Effector CD8-positive, alpha-beta T cell (primary cell): ENCODE measurements at regions not wholly inside any gene's neighbourhood (a gene's known extent, or its start where the extent isn't known, plus 50 kb on each side); places are given as distances from the start of the nearest gene placed in this dataset.

Source experiments
- DNase-seq: peaks from one replicate; lab custom pipeline; 2025; lab: John Stamatoyannopoulos, UW

GRCh38 chr3:194836661-194837060 is 151.0 kb downstream of the FAM43A start:
- no peak for DNase-seq

GRCh38 chr3:194837457-194838127 is 151.9 kb downstream of the FAM43A start:
- DNase-seq: no peak

- no peak for DNase-seq
Observed at GRCh38 chr3:194838236-194838635, 152.6 kb downstream of the FAM43A start.

- no peak for DNase-seq
Observed at GRCh38 chr3:194840661-194841514, 155.2 kb downstream of the FAM43A start.

- DNase-seq: no peak
Observed at GRCh38 chr3:194841515-194841841, 155.8 kb downstream of the FAM43A start.

GRCh38 chr3:194843556-194843955 is 157.9 kb downstream of the FAM43A start:
- no peak for DNase-seq

GRCh38 chr3:194844046-194844445 is 158.4 kb downstream of the FAM43A start:
- no peak for DNase-seq

GRCh38 chr3:194849166-194849875 is 163.6 kb downstream of the FAM43A start:
- no peak for DNase-seq

- DNase-seq: no peak
Observed at GRCh38 chr3:194851254-194851653, 165.6 kb downstream of the FAM43A start.

GRCh38 chr3:194851941-194852340 is 166.3 kb downstream of the FAM43A start:
- no peak for DNase-seq

- DNase-seq: no peak
Observed at GRCh38 chr3:194852345-194852744, 166.7 kb downstream of the FAM43A start.

GRCh38 chr3:194852831-194853508 is 167.3 kb downstream of the FAM43A start:
- no peak for DNase-seq

GRCh38 chr3:194854206-194854605 is 168.5 kb downstream of the FAM43A start:
- no peak for DNase-seq

GRCh38 chr3:194854659-194855390 is 169.1 kb downstream of the FAM43A start:
- DNase-seq: no peak

GRCh38 chr3:194856296-194856695 is 170.6 kb downstream of the FAM43A start:
- no peak for DNase-seq

GRCh38 chr3:194857469-194858113 is 171.9 kb downstream of the FAM43A start:
- no peak for DNase-seq

- no peak for DNase-seq
Observed at GRCh38 chr3:194858382-194858781, 172.7 kb downstream of the FAM43A start.

GRCh38 chr3:194860725-194861124 is 175.0 kb downstream of the FAM43A start:
- no peak for DNase-seq

GRCh38 chr3:194861375-194861774 is 175.7 kb downstream of the FAM43A start:
- no peak for DNase-seq

GRCh38 chr3:194865061-194865460 is 179.4 kb downstream of the FAM43A start:
- no peak for DNase-seq

GRCh38 chr3:194865615-194866014 is 179.9 kb downstream of the FAM43A start:
- no peak for DNase-seq
